Suppressor macrophage (primary cell): ENCODE measurements at regions not wholly inside any gene's neighbourhood (a gene's known extent, or its start where the extent isn't known, plus 50 kb on each side); places are given as distances from the start of the nearest gene placed in this dataset.
"Not testable (repeated sequence)": the region's sequence is repeated elsewhere in the genome, so short reads cannot be mapped to it uniquely, and the experiment has no call there.

Experiments used
- DNase-seq, 4 experiments: peaks; one replicate each; pipeline ENCODE4 v3.0.0-alpha.2; 2020 to 2022

DNA sequence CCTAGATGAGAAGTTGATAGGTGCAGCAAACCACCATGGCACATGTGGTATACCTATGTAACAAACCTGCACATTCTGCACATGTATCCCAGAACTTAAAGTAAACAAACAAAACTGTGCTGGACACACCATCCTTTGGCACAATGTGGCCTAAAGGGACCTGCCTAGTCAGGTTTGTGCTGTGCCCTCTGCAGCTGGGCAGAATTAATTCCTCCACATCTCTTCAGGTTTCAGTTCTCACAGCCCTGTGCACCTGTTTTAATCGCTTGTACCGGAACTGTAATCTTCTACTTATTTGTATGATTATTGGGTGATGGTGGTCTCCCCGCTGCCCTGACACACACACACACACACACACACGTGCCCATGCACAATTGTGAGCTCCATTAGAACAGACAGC is 252.7 kb downstream of the ACTR3B start:
- DNase-seq: no peak

DNA sequence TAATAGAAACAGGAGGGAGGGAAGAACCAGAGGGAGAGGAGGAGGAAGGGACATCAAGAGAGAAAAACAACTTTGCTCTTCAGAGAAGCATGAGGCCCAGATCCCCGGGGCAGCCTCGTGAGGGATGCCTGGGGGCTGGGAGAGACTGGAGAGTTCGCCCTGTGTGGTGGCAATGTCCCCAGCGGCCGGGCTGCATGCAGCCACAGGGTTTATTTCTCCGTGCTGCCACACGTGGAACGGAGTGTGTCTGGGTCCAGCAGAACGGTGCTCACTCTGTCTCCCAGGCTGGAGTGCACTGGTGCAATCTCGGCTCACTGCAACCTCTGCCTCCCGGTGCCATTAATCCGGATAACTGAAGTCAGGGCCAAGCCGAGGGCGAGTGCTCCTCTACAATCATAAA is 257.7 kb downstream of the ACTR3B start:
- DNase-seq: no peak

DNA sequence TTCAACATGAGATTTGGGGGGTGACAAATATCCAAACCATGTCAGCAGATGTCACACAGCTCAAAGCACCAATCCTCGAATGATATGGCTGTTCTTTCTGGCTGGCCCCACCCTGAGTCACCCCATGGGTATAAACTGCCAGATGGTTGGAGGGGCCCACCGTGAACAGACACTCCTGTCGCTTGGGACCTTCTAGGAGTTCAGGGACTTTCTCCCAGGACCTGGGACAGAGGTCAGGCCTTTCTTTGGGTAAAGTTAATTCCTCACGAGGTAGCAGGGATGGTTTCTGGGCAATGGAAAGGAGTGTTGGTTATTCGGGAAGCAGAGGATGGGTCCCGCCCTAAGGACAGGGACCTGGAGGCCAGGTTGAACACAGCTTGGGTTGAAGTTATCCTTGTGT is 262.0 kb downstream of the ACTR3B start:
- DNase-seq: no peak

DNA sequence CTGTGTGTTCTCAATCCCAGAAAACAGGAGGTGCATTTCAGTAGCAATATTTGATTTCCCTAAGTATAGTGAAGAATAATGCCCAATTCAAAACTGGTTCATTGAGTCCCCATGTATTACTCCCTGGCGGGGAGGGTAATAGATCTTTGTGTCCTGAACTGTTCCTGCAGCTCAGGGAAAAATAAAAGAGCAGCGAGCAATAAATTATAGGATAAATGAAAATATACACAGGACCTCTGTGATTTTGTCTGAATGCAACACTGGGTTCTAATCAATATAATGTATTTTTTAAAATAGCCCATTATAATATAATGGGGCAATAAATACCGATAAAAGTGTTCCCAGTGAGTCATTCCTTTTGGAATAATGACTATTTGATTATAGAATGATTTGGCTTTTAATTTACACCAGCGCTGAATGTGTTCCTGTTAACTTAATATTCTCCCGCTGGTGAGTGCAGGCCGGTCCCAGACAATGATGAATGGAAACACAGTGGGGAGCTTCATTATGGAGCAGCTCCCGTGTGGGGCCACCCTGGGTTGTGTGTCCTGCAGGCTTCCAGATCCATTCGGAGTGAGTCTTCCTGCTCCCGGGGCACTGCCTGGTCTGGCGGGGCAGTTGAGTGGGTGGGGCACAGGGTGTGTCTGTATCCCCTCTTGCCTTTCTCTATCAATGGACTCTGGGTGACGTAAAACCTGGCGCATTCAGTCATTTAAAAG is 263.1 kb downstream of the ACTR3B start:
- DNase-seq: no peak

DNA sequence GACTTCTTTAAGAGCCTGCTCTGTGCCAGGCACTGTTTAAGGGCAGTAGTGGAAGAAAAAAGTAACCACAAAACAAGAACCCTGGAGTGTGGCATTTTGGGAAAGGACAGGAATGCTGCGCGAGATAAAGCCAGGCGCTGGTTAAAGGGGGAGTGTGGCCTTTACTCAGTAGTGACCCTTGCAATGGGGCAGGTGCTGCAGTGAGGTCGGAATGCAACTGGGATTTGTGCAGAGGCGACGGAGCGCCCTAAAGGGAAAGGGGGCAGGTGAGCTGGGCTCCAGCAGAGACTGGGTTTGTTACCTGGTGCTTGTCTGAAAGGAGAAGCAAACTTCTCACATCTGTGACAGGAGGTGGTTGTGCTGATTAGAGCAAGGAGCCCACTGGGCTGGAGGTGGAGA is 263.6 kb downstream of the ACTR3B start:
- no peak for DNase-seq

DNA sequence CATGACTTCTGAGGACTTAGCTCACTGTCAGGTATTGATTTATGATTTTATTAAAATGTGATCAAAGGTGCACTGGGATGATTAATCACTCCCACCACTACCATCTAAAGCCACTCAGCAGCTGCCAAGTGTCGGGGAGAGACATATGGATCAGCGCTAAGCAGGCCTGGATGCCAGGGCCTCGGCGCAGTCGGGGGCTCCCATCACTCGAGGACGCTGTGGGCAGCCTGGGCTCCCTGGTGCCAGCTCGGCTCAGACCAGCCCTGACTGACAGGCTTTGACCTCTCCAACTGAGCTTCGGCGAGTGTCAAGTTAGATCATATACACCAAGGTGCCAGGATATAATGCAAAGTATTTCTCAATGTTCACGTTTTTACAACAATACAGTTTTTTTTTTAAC is 267.7 kb downstream of the ACTR3B start:
- DNase-seq: no peak

DNA sequence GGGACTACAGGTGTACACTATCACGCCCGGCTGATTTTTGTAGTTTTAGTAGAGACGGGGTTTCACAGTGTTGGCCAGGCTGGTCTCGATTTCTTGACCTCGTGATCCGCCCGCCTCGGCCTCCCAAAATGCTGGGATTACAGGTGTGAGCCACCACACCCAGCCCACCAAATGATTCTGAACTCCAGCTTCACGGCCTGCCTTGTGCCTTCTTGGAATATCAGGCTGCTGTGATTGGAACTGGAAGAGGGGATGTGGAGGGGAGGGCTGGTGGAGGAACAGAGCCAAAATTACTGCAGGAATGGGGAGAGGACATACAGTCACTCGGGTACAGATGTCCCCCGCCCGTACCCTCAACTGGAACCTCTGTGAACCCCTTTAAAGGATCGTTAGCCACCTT is 268.4 kb downstream of the ACTR3B start:
- DNase-seq: no peak

DNA sequence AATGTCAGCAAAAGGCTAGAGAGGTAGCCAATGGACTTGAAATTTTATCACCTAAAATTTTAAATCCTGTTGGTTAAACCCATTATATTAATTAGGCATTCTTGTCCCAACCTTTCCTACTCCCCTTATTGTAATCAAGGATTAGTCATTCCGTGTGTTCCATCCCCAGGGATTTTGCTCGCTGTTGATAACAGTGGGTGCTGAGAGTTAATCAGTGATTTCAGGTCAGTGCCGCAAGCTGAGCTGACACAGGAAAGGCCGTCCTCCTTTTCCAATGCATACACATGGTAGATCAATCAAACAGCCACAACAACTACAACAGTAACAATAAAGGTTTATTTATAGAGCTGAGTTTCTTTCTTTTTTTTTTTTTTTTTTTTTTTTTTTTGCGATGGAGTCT is 271.4 kb downstream of the ACTR3B start:
- no peak for DNase-seq

DNA sequence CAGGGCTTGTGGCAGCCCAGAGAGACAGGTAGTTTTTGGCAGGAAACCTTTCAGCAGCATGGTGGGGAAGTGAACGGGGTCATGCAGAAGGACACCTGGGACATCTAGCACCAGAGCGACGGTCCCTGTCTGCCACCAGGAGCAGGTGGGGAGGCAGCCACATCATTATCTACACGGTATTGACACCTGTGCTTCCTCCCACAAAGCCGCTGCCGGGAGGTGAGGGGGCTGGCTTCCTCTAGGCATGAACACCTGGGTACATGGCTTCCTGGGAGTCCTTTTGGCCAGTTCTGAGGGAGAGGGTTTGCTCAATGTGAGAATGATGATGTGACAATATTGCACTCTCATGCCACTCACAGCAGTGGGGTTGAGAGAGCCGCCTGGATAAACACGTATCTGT is 275.2 kb downstream of the ACTR3B start:
- DNase-seq: no peak

DNA sequence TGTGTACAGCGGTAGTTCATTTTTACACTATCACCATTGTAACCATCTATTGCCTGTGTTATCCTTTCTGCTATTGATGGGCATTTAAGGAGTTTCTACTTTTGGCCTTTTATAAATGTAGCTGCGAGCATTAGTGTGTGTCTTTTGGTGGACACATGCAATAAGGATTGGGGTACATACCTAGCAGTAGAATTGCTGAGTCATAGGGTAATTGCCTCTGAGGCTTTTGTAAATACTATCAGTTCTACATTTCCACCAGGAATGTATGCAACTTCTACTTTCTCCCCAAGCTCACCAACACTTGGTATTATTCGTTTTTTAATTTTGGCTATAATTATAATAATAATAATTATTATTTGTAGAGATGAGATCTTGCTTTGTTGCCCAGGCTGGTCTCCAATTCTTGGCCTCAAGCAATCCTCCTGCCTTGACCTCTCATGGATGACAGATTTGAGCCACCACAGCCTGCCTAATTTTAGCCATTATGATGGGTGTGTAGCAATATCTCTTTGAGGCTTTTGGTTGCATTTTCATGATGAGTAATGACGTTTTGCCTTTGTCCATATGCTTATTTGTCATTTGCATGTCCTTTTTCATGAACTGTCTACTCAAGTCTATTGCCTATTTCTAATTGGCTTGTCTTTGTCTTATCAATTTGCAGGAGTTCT is 277.0 kb downstream of the ACTR3B start:
- DNase-seq: no peak

DNA sequence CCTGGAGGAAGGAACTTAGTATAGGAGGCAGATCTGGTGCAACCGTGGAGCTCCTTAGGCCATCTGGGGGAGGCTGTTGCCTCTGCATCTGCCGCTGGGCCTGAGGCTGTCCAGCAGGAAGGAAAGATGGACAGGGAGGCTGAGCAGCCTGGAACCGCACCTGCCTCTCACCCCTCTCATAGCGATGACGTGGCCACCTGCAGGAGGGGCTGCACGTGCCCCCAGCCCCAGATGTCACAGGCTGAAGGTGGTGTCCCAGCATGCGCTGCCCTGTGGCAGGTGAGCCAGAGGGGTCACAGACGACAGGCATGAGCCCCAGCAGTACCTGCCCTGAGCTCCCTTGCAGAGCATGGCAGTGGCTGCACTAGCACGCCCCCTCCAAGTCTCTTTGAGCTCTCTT is 283.9 kb downstream of the ACTR3B start:
- no peak for DNase-seq

DNA sequence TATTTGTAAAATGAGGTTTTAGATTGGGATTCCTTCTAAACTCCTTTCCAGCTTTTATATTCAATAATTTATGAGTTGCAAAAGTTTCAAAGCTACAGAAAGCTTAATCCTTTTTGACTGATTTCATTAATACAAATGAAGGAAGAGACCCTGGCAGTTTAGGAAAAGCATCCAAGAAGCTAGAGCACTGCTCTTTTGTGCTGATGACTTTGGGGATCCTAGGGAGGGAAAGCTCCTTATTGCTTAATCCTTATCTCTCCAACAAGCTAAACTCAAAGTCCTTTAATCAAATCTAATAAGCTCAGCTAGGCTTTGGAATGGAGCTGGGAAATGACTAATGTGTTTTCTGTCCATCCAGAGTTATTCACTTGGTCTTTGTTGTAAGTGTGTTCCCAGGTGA is 285.4 kb downstream of the ACTR3B start:
- DNase-seq: no peak

DNA sequence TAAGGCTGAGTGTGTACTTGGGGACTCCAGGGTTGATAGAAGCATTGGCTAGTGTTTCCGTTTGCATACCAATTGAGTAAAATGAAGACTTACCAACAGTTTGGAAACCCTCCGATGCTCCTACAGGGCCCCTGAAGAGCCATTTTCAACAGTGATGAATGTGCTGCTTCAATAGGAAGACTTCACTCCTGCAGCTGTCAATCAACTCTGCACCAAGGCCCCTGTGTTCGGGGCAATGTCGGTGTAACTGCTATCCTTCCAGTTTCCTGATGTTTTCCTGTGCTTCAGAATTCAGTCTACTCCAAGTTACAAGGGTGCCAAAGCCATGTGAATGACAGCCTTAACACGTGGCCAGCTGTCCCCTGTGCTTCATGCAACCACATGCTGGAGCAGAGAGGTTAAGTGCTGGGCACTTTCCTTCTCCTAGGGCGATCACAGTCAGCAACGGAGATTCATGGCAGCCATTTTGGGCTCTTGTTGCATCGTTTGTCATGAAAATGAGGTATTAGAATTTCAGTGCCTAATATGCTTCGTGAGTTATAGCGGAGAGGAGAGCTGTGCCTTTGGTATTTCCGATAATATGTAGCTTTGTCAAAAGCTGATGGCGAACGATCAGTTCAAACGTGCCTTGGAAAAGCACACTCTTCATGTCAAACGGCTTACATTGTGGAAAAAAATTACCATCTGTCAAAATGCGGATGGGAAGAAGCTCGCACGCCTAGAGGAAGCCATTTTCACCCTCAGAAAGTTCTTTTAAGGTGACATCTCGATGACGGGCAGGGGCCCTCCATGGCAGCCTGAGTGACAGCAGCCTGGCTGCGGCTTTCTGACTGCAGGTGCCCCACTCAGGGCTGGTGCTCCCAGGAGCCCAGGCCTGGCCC is 287.8 kb downstream of the ACTR3B start:
- DNase-seq: no peak

DNA sequence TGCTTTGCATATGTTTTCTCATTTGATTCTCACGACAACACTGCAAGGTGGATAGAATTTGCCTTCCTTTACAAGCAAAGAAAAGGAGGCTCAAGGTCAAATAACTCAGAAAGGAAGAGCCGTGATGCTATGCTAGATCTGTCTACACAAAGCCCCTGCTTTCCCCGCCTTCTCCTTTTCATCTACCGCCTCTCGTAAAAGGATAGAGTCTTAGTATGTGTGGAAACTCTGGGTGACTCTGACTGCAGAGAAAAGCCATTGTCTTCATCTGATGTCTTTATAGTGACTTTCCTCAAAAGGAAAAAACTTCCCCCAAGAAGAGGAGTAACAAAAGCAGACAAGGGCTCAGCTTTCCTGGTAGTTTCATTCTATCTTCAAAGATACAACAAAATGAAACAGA is 292.7 kb downstream of the ACTR3B start:
- DNase-seq: no peak

DNA sequence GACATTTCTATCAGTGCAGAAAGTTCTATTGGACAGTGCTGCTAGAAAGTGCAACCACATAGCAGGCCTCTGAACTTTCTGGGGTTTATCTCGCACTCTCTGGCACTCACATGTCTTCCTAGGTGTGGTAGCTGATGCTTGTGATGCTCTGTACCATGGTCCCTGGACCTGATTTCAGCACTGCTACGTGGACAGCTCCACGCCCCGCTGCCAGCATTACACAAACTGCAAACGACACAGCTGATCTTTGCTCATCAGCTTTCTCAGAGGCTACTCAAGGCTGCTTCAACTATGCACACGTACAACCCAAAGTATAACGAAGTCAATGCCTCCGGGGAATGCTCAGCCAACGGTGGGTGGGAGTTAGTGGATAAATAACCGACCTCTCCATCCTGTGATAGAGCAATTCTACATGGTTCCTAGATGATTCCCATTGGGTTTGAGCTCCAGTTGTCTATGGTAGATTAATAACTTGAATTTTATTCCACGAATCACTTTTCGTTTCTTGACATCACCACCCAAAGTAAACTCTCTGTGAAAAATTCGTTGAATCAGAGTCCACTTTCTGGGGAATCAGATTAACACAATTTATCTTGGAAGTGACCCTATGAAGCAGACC is 302.5 kb downstream of the ACTR3B start:
- no peak for DNase-seq

DNA sequence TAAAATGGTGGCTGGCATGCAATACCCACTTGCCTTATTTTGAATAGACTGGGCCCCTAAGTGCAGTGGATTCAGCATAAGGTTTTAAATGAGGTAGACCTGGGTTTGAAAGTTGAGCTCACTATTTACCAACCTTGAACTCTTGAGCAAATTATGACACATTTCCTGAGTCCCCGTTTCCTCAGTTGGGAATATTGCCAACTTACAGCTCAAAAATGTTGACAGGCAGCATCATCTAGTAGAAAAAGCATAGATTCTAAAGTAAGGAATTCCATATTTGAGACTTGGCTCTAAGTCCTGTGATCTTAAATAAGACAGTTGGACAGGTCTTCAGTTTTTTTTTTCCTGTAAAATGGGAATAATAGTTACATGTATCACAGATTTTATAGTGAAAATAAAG is 305.5 kb downstream of the ACTR3B start:
- DNase-seq: no peak

DNA sequence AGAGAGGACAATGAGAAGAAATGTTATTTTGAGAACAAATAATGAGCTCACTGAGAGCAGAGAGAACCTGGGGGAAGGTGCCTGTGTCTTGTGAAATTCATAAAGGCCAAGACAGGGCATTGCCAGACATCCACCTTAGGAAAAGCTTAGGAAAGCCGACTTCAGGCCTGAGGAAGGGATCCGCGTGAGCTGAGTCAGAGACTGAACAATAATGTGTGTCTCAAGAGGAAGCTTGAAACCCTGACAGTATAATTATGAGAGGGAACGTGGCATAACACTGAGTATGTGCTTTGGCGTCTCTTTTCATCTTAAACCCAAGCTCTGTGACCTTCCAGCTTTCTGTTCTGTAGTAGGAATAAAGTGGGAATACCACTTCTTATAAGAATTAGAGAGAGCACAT is 307.2 kb downstream of the ACTR3B start:
- DNase-seq: no peak

DNA sequence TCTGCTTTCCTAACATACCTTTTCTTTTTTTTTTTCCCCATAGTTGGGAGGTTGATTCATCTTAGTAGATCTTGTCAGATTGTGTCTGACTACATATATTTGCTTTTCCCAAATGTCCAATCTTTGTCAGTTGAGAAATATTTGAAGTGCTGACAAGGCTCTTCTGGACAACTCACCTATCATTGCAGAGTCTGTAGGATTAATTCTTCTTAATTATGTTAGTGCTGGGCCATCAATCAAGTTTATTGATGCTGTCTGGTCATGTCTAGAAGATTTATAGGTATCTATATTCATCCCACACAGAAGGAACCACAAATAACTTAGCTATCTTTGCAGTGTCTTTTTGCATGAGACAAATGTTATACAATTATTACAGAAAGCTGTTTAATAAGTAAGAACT is 310.6 kb downstream of the ACTR3B start:
- DNase-seq: no peak

DNA sequence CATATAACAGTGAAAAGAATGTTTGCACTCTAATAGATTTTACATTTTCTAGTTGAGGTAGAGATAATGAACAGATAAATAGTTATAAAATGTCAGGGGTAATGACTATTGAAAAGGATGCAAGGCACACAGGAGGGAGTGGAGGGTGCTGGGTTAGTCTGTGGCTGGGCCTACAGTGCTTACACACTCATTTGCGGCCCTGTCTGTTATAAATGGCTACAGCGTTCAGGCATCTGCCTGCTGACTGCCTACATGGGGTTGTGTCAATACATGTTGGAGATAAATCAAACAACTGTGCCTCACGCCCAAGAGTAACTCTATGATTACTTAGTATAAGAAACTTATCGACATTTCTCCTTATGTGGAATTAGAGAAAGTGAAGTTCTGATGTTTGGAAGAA is 313.3 kb downstream of the ACTR3B start:
- no peak for DNase-seq

DNA sequence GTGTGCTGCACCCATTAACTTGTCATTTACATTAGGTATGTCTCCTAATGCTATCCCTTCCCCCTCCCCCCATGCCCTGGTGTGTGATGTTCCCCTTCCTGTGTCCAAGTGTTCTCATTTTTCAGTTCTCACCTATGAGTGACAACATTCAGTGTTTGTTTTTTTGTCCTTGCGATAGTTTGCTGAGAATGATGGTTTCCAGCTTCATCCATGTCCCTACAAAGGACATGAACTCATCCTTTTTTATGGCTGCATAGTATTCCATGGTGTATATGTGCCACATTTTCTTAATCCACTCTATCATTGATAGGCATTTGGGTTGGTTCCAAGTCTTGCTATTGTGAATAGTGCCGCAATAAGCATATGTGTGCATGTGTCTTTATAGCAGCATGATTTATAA is 316.7 kb downstream of the ACTR3B start:
- DNase-seq: not testable (repeated sequence)

DNA sequence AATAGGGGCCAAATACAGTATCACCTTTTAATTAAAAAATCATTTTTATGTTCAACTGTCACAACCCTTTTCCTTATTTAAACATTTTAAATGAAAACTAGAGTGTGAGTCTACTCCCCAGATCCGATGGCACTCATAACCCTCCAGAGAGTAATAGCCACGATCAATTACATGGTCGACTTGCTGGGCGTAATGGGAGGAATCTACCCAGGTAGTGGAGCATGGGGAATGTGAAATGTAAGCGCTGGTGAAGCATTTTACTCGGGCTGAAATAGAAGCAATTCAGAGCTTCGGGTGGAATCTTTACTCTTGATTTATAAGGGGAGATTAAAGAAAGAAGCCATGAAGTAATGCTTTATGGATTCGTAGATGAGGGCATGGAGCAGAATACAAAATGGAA is 321.9 kb downstream of the ACTR3B start:
- DNase-seq: no peak

DNA sequence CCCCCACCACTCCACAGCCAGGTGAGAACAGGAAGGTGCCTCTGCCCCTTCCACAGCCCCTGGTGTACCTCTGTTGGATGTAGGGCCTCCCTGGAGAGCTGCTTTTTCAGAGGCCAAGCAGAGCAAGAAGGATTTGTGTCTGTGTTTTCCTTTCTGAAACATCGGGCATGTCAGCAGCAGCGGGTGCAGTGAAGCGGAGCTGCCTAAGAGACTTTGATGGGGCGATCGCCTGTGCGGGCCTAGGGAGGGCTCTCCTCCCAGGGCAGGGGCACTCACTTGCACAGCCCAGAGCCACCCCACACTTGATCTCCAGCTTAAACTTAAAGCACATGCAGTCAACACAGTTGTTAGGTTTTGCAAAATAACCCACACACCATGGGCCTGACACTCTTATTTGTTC is 324.7 kb downstream of the ACTR3B start:
- DNase-seq: no peak

DNA sequence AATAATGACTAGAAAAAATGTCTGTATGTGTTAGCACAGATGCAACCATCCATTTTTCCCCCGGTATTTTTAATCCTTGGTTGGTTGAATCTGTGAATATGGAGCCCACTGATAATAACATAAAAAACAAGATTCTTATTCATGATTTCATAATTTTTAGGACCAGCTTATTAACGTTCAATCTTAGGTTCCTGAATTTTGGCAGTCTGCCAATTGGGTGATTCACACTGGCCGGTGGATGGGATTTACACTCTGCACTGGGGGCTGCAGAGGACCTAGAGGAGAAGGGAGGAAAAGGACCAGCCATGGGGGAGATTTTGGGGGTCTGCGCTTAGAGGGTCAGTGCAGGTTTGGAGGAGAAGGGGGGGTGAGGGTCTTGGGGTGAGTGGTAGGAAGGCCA is 327.9 kb downstream of the ACTR3B start:
- DNase-seq: no peak
